ENCODE measurements at regions not wholly inside any gene's neighbourhood (a gene's known extent, or its start where the extent isn't known, plus 50 kb on each side); places are given as distances from the start of the nearest gene placed in this dataset.

DNA sequence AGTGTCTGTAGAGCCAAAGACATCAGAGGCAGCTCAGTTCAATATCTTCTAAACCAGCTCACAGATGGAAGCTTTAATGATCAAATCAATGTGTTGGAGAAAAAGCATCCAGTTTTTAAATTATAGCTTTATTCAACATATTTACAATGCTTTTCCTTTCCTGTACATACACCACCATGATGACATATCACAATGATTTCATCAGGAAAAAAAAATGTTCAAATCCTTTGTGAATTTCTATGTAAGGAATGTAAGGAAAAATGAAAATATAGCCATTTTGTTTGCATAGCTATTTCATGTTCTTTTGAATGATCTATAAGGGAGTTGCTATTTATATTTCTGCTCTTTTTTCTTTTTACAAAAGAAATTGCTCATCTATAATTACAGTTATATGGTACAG is 134.7 kb upstream of the CDH20 start:
- DNase-seq = no peak

DNA sequence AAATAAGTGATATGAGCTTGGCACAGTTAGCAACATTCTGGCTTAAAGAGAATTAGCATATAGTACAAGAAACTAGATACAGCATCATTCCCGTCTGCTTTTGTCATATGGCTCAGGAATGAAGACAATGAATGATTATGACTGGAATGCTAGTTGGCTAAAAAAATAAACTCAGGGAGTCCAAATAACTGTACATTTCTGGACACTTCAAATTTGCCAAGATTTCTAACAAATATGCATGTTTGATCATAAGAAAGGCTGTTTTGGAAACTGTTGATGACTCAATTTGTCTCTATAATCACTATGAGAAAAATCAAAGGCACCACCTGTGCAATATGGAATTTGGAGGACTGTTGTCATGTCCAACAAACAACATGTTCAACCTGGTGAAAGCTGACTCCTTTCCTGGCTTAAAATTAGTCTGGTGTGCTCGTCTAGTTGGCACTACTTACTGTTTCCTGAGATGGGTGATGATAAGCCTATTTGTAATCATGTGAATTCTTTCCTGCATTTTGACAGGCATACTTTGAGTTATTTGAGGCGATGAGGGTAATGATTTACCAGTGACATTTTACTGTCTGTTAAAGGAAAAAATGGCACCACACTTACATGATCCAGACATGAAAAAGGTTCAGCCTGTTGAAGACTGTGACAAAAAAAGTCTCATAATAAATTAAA is 133.9 kb upstream of the CDH20 start:
- no peak for DNase-seq

GRCh38 chr18:61201511-61201910 is 131.7 kb upstream of the CDH20 start:
- DNase-seq = no peak

GRCh38 chr18:61203151-61203550 is 130.1 kb upstream of the CDH20 start:
- no peak for DNase-seq

GRCh38 chr18:61209801-61210200 is 123.4 kb upstream of the CDH20 start:
- no peak for DNase-seq

DNA sequence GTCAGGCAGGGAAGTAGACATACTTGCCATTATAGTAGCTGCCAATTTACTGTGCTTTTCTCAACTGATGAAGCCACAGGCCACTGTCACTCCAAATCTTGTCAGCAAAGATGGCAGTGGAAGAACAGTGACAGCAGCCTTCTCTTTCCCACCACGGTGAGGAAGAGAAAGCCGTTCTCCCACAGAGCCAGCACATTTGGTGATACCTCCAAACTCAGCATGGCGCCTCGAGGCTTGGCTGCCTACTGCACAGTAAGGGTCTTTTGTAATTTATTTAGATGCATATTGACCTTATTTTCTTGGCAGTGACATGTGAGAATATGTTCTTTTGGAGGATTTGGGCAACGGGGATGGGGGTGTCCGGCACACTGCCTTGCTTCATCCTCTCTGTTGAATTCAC is 117.2 kb upstream of the CDH20 start:
- no peak for DNase-seq

GRCh38 chr18:61222206-61222605 is 111.0 kb upstream of the CDH20 start:
- no peak for DNase-seq

- DNase-seq = no peak
These were observed 107.9 kb upstream of the CDH20 start for GRCh38 chr18:61225336-61225735.

- no peak for DNase-seq
These were observed 96.7 kb upstream of the CDH20 start for GRCh38 chr18:61236356-61237057.

DNA sequence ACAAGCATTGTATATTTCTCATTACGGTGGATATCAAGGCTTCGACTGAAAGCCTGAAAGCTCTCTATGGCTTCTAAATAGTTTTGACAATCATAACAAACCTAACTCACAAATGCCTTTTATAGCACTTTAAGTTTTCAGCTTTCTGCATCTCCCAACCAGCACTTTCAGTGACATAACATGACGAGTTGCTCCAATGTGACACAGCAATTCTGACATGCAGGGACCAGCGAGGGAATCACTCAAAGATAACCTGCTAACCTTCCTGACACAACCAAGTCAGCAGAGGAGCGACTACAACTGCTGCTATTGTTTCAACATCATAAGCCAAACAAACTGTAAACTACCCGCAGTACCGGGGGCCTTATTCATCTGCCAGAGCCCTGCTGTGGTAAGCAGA is 95.7 kb upstream of the CDH20 start:
- no peak for DNase-seq

DNA sequence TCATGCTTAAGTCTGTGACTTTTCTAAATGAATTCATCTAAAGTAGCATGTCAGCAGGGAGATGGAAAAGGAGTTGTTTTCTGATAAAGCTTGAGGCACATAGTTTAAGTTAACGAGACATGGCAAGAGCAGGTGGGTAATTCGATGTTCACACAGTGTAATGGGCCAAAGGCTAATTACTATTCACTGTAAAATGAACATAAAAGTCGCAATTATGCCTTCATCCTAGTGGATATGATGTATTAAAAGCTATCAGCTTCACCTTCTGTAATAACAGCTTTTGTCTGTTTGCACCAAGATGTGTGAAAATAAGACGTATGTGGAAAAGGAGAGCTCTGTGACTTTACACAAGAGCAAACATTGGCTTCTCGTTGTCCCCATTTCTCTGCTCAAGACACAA is 94.2 kb upstream of the CDH20 start:
- no peak for DNase-seq

- DNase-seq = no peak
These were observed 91.9 kb upstream of the CDH20 start for GRCh38 chr18:61241260-61241853.

- no peak for DNase-seq
These were observed 88.6 kb upstream of the CDH20 start for GRCh38 chr18:61244632-61245031.

- DNase-seq = no peak
These were observed 88.0 kb upstream of the CDH20 start for GRCh38 chr18:61245276-61245675.

GRCh38 chr18:61248589-61248988 is 84.6 kb upstream of the CDH20 start:
- DNase-seq = no peak

- DNase-seq = no peak
These were observed 76.9 kb upstream of the CDH20 start for GRCh38 chr18:61256291-61256690.

DNA sequence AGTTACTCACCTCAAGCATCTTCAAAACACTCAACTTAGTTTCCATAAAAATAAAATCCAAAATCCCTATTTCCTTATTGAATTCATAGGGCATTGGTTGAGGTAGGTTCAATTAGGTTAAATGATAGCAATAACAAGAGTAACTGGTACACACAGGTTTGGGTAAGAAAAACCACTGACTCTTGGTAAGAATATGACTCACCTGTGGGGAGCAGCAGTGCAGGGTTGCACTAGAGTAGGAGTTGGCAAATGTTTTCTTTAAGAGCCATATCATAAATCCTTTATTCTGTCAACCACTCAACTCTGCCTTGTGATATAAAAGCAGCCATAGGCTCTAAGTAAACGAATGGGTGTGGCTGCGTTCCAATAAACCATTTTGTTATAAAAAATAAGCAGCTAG is 71.4 kb upstream of the CDH20 start:
- no peak for DNase-seq

GRCh38 chr18:61272793-61273192 is 60.4 kb upstream of the CDH20 start:
- DNase-seq = no peak

DNA sequence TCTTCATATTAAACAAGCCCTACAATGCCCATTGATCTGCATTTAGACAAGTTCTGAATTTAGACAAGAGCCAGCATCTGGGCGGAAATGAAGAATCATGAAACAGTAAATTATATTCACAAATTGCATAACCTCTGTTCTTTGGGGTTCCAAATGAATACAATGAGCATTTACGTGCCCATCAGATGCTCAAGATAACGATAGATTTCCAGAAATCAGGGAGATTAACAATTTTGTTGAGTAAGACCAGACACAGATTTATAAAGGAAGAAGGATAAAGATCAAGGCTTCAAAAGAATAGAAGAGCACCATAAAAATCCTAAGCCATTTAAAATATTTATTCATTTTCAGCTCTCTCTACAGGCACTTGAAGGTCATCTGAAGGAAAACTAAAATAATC is 59.7 kb upstream of the CDH20 start:
- no peak for DNase-seq

DNA sequence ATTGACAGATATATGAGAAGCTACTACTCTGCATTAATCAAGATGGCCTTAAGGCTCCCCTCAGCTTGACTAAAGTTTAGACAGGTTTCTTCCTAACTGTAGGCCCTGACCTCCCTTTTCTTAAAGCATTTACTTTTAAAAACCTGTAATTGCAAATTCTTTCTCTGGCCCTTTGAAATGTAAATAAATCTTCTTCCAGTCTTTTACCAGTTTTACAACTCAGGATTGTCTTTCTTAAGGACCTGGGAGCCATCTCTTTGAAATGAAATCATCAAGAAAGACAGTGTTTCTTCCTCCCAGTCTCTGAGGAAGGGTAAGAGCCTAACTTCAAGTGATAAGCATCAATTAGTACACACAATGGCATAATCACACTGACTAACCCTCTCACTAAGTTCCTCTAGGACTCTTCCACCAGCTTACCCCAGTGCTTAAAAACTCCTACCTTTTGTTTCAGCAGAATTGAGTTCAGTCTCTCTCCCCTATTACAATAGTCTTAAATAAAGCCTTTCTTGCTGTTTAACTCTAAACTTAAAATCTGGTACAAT is 58.7 kb upstream of the CDH20 start:
- DNase-seq = no peak

DNA sequence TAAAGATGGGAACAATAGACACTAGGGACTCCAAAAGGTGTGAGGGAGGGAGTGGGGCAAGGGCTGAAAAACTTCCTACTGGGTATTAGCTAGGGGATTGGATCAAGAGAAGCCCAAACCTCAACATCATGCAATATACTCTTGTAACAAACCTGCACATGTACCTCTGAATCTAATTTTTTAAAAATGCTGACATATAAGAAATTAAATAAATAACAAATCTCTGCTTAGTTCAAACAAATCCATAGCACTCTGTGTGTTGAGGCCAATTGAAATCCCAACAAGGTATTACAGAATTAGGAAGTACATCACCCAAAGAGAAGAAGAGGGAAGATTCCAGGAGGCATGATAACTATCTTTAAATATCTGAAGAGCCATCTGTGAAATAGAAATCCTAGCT is 55.4 kb upstream of the CDH20 start:
- DNase-seq = no peak

GRCh38 chr18:61281431-61281830 is 51.8 kb upstream of the CDH20 start:
- DNase-seq = no peak

DNA sequence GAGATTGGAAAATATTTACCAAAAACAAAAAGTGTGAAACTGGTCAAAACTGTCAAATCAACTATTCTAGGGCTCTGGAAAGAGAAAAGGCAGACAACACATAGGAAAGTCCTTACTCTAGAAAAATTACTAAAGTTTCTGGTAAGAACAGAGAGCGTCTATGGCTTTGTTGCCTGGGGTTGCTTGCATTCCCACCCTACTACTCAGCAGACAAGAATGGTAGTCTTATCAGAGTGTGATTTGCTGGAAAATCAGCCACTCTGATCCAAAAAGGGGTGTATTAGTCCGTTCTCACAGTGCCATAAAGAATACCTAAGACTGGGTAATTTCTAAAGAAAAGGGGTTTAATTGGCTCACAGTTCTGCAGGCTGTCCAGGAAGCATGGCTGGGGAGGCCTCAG is 50.3 kb upstream of the CDH20 start:
- DNase-seq = no peak

All from EL (cell line).